Osteocyte (in vitro differentiated cells): ENCODE measurements at regions not wholly inside any gene's neighbourhood (a gene's known extent, or its start where the extent isn't known, plus 50 kb on each side); places are given as distances from the start of the nearest gene placed in this dataset.
A peak's percentile ranks its signal among the peaks of the same experiment; 100 is the strongest.

Experiments
- DNase-seq: peaks from one replicate; pipeline ENCODE4 v3.0.0; 2021; ENCODE audit warnings: mixed read lengths; ENCODE audit not compliant: unreplicated experiment; ENCODE audit errors: extremely low spot score
- H3K27ac Mint-ChIP-seq: one replicate; pipeline ENCODE4 v1.8.0; 2021; ENCODE audit warnings: mild to moderate bottlenecking, mixed read lengths; ENCODE audit not compliant: unreplicated experiment
- H3K27me3 Mint-ChIP-seq: one replicate; pipeline ENCODE4 v1.8.0; 2021; ENCODE audit warnings: mixed read lengths; ENCODE audit not compliant: unreplicated experiment
- H3K36me3 Mint-ChIP-seq: one replicate; pipeline ENCODE4 v1.8.0; 2021; ENCODE audit warnings: mixed read lengths; ENCODE audit not compliant: unreplicated experiment
- H3K4me1 Mint-ChIP-seq: one replicate; pipeline ENCODE4 v1.8.0; 2021; ENCODE audit warnings: mixed read lengths; ENCODE audit not compliant: unreplicated experiment
- H3K4me3 Mint-ChIP-seq: one replicate; pipeline ENCODE4 v1.8.0; 2021; ENCODE audit warnings: mild to moderate bottlenecking, moderate library complexity, mixed read lengths; ENCODE audit not compliant: unreplicated experiment
- H3K9me3 Mint-ChIP-seq: one replicate; pipeline ENCODE4 v1.8.0; 2021; ENCODE audit warnings: mixed read lengths; ENCODE audit not compliant: unreplicated experiment
- TF ChIP-seq, protein P1 (sequence below): fragments of 200-600 bp; sonication (generic); IDR thresholded peaks from 2 replicates; pipeline ENCODE4 v1.5.0; 2021; ENCODE audit warnings: antibody characterized with exemption, mild to moderate bottlenecking, moderate library complexity

DNA sequence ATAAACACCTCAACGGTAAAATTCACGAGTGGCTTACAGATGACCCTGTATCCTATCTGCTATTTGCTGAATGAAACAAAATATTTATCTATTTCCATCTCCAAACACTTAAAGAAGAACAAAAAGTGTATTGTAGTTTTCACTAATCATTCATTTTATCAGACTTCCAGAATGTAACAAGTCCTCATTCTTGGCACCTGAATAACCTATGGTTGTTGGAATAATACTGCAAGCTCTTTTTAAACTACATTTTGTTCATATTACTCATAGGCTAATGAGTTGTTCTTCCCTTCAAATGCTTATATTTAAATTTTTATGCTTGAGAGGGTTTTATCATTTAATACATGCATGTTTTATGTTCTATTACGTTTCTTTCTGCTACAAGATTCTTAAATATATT, 1434.1 kb downstream of the SI start:
- H3K27ac Mint-ChIP-seq: no peak overlapping the region
- H3K4me1 Mint-ChIP-seq: no peaks in the 10 kb centered on the region
- no peak for DNase-seq
- no peak overlapping the region for H3K4me3 Mint-ChIP-seq
- TF ChIP-seq, protein P1, sequence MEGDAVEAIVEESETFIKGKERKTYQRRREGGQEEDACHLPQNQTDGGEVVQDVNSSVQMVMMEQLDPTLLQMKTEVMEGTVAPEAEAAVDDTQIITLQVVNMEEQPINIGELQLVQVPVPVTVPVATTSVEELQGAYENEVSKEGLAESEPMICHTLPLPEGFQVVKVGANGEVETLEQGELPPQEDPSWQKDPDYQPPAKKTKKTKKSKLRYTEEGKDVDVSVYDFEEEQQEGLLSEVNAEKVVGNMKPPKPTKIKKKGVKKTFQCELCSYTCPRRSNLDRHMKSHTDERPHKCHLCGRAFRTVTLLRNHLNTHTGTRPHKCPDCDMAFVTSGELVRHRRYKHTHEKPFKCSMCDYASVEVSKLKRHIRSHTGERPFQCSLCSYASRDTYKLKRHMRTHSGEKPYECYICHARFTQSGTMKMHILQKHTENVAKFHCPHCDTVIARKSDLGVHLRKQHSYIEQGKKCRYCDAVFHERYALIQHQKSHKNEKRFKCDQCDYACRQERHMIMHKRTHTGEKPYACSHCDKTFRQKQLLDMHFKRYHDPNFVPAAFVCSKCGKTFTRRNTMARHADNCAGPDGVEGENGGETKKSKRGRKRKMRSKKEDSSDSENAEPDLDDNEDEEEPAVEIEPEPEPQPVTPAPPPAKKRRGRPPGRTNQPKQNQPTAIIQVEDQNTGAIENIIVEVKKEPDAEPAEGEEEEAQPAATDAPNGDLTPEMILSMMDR: no peak
- no peaks in the 10 kb centered on the region for H3K27me3 Mint-ChIP-seq
- H3K9me3 Mint-ChIP-seq: peaks cover 4% of the 10 kb centered on the region
- no peaks in the 10 kb centered on the region for H3K36me3 Mint-ChIP-seq

GRCh38 chr3:163632722-163633121, 1445.6 kb downstream of the SI start:
- H3K9me3 Mint-ChIP-seq: no peaks in the 10 kb centered on the region
- no peaks in the 10 kb centered on the region for H3K27me3 Mint-ChIP-seq
- no peaks in the 10 kb centered on the region for H3K4me1 Mint-ChIP-seq
- TF ChIP-seq, protein P1: no peak
- no peak overlapping the region for H3K27ac Mint-ChIP-seq
- DNase-seq: no peak
- H3K36me3 Mint-ChIP-seq: no peaks in the 10 kb centered on the region
- no peak overlapping the region for H3K4me3 Mint-ChIP-seq

DNA sequence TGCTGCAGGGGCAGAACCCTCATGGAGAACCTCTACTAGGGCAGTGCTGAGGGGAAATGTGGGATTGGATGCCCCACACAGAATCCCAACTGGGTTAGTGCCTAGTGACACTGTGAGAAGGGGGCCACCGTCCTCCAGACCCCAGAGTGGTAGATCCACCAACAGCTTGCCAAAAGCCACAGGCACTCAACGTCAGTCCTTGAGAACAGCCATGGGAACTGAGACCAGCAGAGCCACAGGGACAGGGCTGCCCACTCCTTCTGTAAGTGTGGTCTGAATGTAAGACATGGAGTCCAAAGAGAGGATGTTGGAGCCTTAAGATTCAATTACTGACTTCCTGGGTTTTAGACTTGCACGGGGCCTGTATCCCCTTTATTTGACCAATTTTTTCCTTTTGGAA, 1451.5 kb downstream of the SI start:
- no peaks in the 10 kb centered on the region for H3K36me3 Mint-ChIP-seq
- no peaks in the 10 kb centered on the region for H3K9me3 Mint-ChIP-seq
- H3K4me3 Mint-ChIP-seq: no peak overlapping the region
- H3K27ac Mint-ChIP-seq: no peak overlapping the region
- no peak for DNase-seq
- H3K27me3 Mint-ChIP-seq: peaks cover 3% of the 10 kb centered on the region
- TF ChIP-seq, protein P1: no peak
- H3K4me1 Mint-ChIP-seq: no peaks in the 10 kb centered on the region

DNA sequence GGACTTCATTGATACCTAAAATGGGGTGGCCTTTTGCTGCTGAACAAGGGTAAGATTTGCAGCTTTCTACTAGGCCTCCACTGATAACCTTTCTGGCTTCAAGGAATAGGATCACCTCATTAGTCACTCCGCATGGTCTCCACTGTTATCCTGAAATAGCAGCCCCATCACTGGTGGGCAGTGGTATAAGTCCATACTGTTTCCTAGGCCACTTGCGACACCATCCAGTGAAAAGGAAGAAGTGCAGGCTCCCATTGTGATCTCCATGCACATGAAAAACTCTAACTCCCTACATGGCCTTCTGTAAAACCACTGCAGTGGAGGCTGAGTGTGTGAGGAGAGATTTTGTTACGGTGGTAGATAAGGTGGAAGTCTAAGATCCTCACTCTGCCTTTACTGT, 1455.9 kb downstream of the SI start:
- no peaks in the 10 kb centered on the region for H3K4me1 Mint-ChIP-seq
- DNase-seq: no peak
- peaks cover 3% of the 10 kb centered on the region for H3K27me3 Mint-ChIP-seq
- no peaks in the 10 kb centered on the region for H3K9me3 Mint-ChIP-seq
- H3K4me3 Mint-ChIP-seq: no peak overlapping the region
- H3K27ac Mint-ChIP-seq: no peak overlapping the region
- TF ChIP-seq, protein P1: peak; percentile 49
- no peaks in the 10 kb centered on the region for H3K36me3 Mint-ChIP-seq

DNA sequence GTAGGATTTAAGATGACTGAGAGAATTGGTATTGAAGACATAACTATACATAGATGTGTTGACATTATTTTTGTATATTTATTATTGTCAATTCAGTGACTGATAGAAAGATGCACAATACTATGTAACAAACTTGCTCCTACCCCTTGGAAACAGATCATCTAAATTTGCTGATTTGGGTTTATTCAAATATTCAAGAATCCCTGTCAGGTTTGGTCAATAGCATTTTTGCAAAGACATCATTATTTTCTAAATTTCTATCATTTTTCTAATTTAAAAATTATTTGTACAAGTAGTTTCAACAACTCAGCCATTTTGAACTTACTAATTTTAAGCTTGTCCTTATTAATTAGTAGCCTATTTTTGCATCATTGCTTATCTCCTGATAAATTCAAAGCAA, 1463.4 kb downstream of the SI start:
- TF ChIP-seq, protein P1: no peak
- H3K4me1 Mint-ChIP-seq: no peaks in the 10 kb centered on the region

More for the DNA sequence above, 1463.4 kb downstream of the SI start:
- H3K27ac Mint-ChIP-seq: no peak overlapping the region
- no peak overlapping the region for H3K4me3 Mint-ChIP-seq
- no peak for DNase-seq
- no peaks in the 10 kb centered on the region for H3K9me3 Mint-ChIP-seq
- H3K36me3 Mint-ChIP-seq: no peaks in the 10 kb centered on the region
- H3K27me3 Mint-ChIP-seq: no peaks in the 10 kb centered on the region
